Activated CD4-positive, alpha-beta memory T cell treated with anti-CD3 and anti-CD28 coated beads, Interleukin-2, amount 10 ng/mL, durations not matched to agents 7 days and 5 days (primary cell): ENCODE measurements at regions not wholly inside any gene's neighbourhood (a gene's known extent, or its start where the extent isn't known, plus 50 kb on each side); places are given as distances from the start of the nearest gene placed in this dataset.

ENCODE experiments used
- CTCF ChIA-PET: fragments of 350-600 bp; sonication (Branson Sonifier 250); formaldehyde crosslinking; loops from one replicate; lab custom pipeline; 2021; ENCODE audit warnings: antibody characterized with exemption, inconsistent platforms; lab: Charles Lee
- POLR2A ChIA-PET: fragments of 350-600 bp; sonication (Branson Sonifier 250); formaldehyde crosslinking; loops from one replicate; lab custom pipeline; 2021; ENCODE audit warnings: antibody characterized with exemption; lab: Charles Lee
- DNase-seq: peaks from one replicate; pipeline ENCODE4 v3.0.0-alpha.2; 2020
- H3K27ac Mint-ChIP-seq: one replicate; pipeline ENCODE4 v1.8.0; 2021; ENCODE audit warnings: mild to moderate bottlenecking, mixed read lengths
- H3K27me3 Mint-ChIP-seq: one replicate; pipeline ENCODE4 v1.8.0; 2021; ENCODE audit warnings: mixed read lengths
- H3K36me3 Mint-ChIP-seq: one replicate; pipeline ENCODE4 v1.8.0; 2021; ENCODE audit warnings: low read depth, mixed read lengths
- H3K4me1 Mint-ChIP-seq: one replicate; pipeline ENCODE4 v1.8.0; 2021; ENCODE audit warnings: mixed read lengths
- H3K4me3 Mint-ChIP-seq: one replicate; pipeline ENCODE4 v1.8.0; 2021; ENCODE audit warnings: mild to moderate bottlenecking, mixed read lengths
- H3K9me3 Mint-ChIP-seq: one replicate; pipeline ENCODE4 v1.8.0; 2021; ENCODE audit warnings: mixed read lengths

DNA sequence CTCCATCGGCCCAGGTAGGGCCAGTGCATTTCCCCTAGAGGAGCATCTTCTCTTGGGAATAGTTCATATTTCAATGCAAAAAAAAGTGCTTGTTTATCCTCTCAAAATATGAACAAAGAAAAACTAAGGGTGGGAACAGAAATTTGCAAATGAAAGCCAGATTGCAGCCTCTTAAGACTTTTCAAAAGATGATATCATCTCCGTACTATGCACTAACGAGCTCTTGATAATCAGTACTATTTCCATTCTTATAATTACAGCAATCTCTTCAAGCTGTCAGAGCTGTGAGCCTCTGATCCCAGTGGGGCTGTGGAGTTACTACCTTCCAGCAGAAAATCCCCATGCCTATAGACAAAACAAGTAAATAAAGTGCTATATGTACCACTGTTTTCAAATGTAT lies 77.1 kb downstream of the SOD2 start:
- H3K9me3 Mint-ChIP-seq, result peaks cover 27% of the 10 kb centered on the region
- H3K4me3 Mint-ChIP-seq, result no peak overlapping the region
- H3K27me3 Mint-ChIP-seq, result no peaks in the 10 kb centered on the region
- ChIA-PET POLR2A (no interaction called here), CTCF (no interaction called here)
- DNase-seq, result no peak
- H3K27ac Mint-ChIP-seq, result no peak overlapping the region
- no peaks in the 10 kb centered on the region for H3K4me1 Mint-ChIP-seq
- peaks cover 7% of the 10 kb centered on the region for H3K36me3 Mint-ChIP-seq

DNA sequence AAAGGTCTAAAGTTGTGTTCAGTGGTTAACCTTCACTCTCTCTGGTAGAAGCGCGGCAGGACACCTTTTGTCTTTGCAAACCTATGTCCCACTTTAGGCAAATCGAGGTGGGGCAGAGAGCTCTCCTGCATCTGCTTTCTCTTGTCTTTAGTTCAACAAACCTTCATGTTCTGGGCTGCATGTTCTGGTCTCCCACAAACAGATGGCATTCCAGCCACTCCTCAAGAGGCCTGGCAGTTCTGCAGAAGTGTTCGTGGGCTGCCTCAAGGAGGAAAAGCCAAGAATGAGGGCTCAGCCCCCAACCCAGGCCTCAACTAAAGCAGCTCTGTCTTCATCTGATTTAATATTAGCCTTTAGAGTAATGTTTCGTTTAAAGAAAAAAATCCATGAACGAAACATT lies 82.2 kb downstream of the SOD2 start:
- no peak overlapping the region for H3K27ac Mint-ChIP-seq
- CTCF ChIA-PET, result no interaction called here
- no peak overlapping the region for H3K4me3 Mint-ChIP-seq
- no peaks in the 10 kb centered on the region for H3K4me1 Mint-ChIP-seq
- H3K36me3 Mint-ChIP-seq, result no peaks in the 10 kb centered on the region
- peaks cover 10% of the 10 kb centered on the region for H3K9me3 Mint-ChIP-seq
- no peak for DNase-seq
- POLR2A ChIA-PET, result no interaction called here
- H3K27me3 Mint-ChIP-seq, result peaks cover 3% of the 10 kb centered on the region

DNA sequence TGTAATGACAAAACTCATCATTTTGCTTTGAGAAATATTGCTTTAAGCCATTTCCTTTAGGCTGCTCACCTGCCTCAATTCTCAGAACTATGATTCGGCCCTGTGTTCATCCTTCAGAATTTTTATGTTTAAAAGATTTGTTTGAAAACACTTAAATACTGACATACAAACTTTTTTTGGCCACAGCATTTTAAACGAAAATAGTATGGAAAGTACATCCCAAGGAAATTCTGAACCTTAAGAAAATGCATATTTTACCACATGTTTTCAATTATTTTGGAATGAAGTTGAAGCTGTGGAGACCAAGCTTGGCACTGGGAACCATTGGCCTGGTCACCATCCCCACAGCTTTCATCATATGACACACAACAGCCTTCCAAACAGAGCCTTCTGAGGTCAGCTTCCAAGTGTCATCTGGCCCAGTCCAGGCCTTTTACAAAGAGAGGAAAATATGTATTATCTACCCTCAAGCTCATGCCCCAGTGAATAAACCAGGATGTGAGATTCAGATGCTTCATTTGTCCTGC lies 83.3 kb downstream of the SOD2 start:
- H3K4me1 Mint-ChIP-seq, result no peaks in the 10 kb centered on the region
- H3K9me3 Mint-ChIP-seq, result peaks cover 2% of the 10 kb centered on the region
- no peaks in the 10 kb centered on the region for H3K36me3 Mint-ChIP-seq
- ChIA-PET CTCF (no interaction called here), POLR2A (no interaction called here)
- no peak overlapping the region for H3K27ac Mint-ChIP-seq
- H3K27me3 Mint-ChIP-seq, result peaks cover 3% of the 10 kb centered on the region
- no peak overlapping the region for H3K4me3 Mint-ChIP-seq
- DNase-seq, result no peak

DNA sequence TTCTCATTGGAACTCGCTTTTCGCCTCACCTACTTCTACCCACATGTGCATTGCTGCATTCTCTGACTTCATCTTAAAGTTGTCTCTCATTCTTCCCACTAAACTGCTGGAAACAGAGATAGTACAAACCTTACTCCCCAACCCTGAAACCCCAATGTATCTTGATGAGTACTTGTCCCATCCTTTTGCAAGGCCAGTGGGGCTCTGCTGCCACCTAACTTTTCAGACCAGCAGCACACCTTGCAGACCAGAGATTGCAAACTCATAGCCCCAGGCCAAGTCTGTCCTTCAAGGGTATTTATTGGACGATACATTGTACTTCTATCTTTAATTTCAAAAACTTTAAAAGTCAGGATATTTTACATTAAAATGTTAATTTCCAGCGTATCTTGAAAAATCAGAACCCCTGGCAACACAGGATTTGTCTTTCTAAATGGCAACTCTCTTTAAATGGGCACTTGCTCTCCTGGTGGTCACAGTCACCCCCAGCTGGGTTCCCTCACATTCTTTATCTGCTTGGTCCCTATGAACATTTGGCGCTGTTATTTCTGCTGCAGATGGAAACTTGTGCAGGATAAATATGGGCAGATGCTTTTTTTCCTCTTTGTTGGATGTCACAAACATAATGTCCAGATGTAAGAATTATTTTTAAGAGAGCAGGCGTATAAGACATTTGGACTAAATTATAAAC lies 83.9 kb downstream of the SOD2 start:
- no peaks in the 10 kb centered on the region for H3K4me1 Mint-ChIP-seq
- no peaks in the 10 kb centered on the region for H3K36me3 Mint-ChIP-seq
- no peak overlapping the region for H3K4me3 Mint-ChIP-seq
- CTCF ChIA-PET, result no interaction called here
- no peaks in the 10 kb centered on the region for H3K9me3 Mint-ChIP-seq
- no peak overlapping the region for H3K27ac Mint-ChIP-seq
- no peak for DNase-seq
- POLR2A ChIA-PET, result no interaction called here
- peaks cover 3% of the 10 kb centered on the region for H3K27me3 Mint-ChIP-seq

DNA sequence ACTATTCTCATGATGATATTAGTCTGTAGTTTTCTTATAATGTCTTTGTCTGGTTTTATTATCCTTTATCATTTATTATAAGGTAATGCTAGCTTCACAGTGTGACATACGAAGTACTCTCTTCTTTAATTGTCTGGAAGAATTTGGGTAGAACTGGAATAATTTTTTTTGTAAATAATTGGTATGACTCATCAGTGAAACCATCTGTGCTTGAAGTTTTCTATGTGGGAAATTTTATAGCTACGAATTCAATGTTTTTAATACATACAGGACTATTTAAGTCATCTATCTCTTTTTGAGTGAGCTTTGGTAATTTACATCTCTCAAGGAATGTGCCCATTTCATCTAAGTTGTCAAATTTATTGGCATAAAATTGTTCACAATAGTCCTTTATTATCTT lies 86.3 kb downstream of the SOD2 start:
- H3K27ac Mint-ChIP-seq, result no peak overlapping the region
- H3K9me3 Mint-ChIP-seq, result no peaks in the 10 kb centered on the region
- CTCF ChIA-PET, result interaction anchor here (0.5 to 0.8 kb wide), 2 partner anchors 22 to 78 kb away, joined by 3 to 6 read pairs; no protein-coding TSS in a partner anchor
- DNase-seq, result no peak
- peaks cover 3% of the 10 kb centered on the region for H3K27me3 Mint-ChIP-seq
- no peaks in the 10 kb centered on the region for H3K36me3 Mint-ChIP-seq
- POLR2A ChIA-PET, result no interaction called here
- H3K4me1 Mint-ChIP-seq, result no peaks in the 10 kb centered on the region
- H3K4me3 Mint-ChIP-seq, result no peak overlapping the region

DNA sequence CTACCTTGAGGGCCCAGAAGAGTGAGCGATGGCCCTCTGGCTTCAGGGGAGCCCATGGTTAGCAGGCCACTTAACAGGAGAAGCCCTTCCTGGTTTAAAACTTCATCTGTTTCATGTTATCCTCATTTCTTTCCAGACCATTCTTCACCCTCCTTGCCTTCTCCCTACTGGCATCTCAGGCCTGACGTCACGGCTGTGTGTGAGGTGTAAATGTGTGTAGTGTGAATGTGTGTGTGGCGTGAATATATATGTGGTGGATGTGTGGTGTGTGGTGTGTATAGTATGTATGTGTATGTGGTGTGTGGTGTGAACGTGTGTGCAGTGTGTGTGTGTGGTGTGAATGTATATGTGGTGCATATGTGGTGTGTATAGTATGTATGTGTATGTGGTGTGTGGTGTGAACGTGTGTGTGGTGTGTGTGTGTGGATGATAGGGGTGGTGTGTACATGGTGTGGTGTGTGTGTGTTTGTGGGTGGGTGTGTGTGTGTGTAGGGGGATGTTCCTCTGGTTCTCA lies 88.5 kb downstream of the SOD2 start:
- H3K4me3 Mint-ChIP-seq, result no peak overlapping the region
- H3K4me1 Mint-ChIP-seq, result no peaks in the 10 kb centered on the region
- POLR2A ChIA-PET, result no interaction called here
- H3K36me3 Mint-ChIP-seq, result no peaks in the 10 kb centered on the region
- no peak overlapping the region for H3K27ac Mint-ChIP-seq
- H3K27me3 Mint-ChIP-seq, result peaks cover 3% of the 10 kb centered on the region
- CTCF ChIA-PET, result no interaction called here
- no peaks in the 10 kb centered on the region for H3K9me3 Mint-ChIP-seq
- no peak for DNase-seq

DNA sequence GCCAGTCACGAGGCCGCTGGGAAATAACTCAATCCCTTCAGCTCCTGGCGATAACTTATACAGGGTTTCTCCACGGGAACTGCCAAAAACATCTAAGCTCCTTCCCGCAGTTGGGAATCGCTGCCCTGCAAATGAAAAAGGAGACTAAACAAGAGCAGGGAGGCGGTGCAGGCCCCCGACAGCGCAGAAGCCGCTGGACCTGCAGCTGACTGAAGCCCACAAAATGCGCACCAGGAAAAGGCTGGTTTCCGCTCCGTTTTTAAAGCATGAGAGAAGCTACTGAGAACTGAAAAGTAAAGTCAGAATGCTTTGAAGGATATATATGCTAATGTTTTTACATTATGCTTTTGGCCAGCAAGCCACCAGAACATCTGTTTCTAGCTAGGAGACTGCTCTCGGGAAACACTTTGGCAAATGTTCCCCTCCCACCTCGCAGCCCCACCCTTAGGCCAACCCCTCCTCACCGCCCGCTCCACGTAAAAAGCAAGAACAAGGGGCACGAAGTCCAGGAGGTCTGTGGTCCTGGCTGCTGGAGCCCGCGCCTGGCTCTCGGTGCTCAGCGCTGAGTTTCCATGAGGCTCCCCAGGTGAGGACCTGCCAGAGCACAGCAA lies 90.5 kb downstream of the SOD2 start:
- ChIA-PET POLR2A (no interaction called here), CTCF (no interaction called here)
- no peak overlapping the region for H3K27ac Mint-ChIP-seq
- H3K4me3 Mint-ChIP-seq, result no peak overlapping the region
- DNase-seq, result no peak
- no peaks in the 10 kb centered on the region for H3K9me3 Mint-ChIP-seq
- H3K36me3 Mint-ChIP-seq, result no peaks in the 10 kb centered on the region
- H3K4me1 Mint-ChIP-seq, result no peaks in the 10 kb centered on the region
- no peaks in the 10 kb centered on the region for H3K27me3 Mint-ChIP-seq

DNA sequence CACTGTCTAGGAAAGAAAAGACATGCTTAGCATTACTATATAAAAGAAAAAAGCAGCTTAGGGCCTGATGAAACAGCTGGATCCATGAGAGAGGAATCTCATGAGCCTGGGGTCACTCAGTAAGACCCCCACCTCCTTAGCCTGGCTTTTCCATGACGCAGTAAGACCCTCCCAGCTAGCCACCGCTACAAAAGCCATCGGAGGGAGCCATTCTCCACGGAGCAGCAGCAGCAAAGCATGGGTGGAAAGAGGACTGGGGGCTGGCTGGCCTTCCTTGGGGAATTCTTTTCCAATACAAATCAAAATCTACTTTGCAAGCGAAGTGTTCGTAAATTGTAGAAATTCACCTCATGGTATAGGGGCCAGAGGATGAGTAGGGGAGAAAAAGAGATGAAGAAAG lies 91.8 kb downstream of the SOD2 start:
- no peak overlapping the region for H3K27ac Mint-ChIP-seq
- H3K27me3 Mint-ChIP-seq, result no peaks in the 10 kb centered on the region
- no peak for DNase-seq
- no peak overlapping the region for H3K4me3 Mint-ChIP-seq
- no peaks in the 10 kb centered on the region for H3K36me3 Mint-ChIP-seq
- POLR2A ChIA-PET, result no interaction called here
- H3K9me3 Mint-ChIP-seq, result no peaks in the 10 kb centered on the region
- CTCF ChIA-PET, result no interaction called here
- no peaks in the 10 kb centered on the region for H3K4me1 Mint-ChIP-seq

DNA sequence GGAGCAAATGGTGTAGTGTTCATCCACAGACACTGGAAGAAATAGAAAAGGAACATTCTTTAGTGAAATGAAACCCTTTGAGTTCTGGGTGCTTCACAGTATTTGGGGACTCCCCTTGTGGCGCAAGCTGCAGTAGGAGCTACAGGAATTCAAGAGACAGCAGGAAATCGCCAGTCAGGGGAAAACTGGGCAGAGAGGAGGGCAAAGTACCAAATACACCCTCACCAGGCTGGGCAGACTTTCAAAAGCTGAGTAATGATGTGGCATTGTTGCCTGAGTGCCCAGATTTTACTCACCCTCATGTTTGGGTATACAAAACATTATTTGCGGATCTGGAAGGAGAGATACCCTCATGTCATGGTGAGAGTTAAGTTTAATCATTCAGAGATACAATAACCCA lies 97.9 kb downstream of the SOD2 start:
- ChIA-PET POLR2A (no interaction called here), CTCF (interaction anchor here (0.6 kb wide), 1 partner anchor 39 kb away, joined by 3 read pairs; no protein-coding TSS in a partner anchor)
- Mint-ChIP-seq H3K9me3 (no peaks in the 10 kb centered on the region), H3K4me3 (no peak overlapping the region), H3K36me3 (no peaks in the 10 kb centered on the region), H3K27ac (no peak overlapping the region), H3K27me3 (peaks cover 2% of the 10 kb centered on the region), H3K4me1 (peaks cover 2% of the 10 kb centered on the region)
- no peak for DNase-seq

DNA sequence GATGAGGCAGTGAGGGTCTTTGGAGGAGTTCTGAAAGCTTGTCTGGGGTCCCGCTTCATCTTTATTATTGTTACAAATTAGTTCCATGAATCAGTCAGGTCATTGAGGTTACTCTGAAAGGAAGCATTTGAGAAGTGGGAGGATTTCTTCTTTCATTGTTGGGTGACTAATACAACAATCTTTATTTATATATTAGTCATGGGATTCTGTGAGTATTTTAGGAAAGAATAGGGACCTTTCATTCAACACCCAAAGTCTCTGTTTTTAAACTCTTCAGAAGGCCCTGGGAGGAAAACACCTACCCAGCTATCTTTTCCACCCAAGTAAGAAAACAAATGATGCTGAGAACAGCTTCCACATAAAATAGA lies 98.3 kb downstream of the SOD2 start:
- DNase-seq, result no peak
- Mint-ChIP-seq H3K36me3 (no peaks in the 10 kb centered on the region), H3K27me3 (peaks cover 2% of the 10 kb centered on the region), H3K27ac (no peak overlapping the region), H3K9me3 (no peaks in the 10 kb centered on the region), H3K4me3 (no peak overlapping the region), H3K4me1 (peaks cover 2% of the 10 kb centered on the region)
- ChIA-PET CTCF (interaction anchor here (0.6 kb wide), 1 partner anchor 38 kb away, joined by 3 read pairs; no protein-coding TSS in a partner anchor), POLR2A (no interaction called here)

DNA sequence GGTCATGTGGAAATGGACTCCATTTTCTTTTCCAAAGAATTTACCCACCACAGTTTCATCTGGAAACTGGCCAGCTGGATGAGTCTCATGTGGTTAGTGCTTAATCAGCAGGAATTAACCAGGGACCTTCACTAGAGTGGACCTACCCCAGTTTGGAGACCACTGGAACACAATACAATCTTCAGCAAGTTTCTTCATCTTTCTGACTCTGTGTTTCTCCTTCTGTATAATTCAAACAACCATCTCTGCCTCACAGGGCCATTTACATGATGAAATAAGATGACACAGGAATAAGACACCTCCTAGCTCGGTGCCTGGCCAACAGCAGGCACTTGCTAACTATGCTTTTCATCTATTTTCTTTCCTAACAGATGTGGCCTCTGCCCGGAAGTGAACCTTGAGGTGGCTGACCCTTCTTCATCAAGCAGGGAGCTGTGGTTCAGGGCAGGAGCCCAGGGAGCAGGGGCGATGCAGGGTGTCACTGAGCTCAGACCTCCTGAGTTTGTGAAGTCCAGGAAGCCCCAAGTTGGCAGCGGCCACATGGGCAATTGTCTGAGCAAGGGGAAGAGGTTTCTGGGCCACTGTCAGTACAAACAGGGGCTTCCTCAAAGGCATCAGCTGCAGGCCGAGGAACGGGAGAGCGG lies 98.8 kb downstream of the SOD2 start:
- H3K27ac Mint-ChIP-seq, result no peak overlapping the region
- DNase-seq, result no peak
- no peaks in the 10 kb centered on the region for H3K9me3 Mint-ChIP-seq
- peaks cover 2% of the 10 kb centered on the region for H3K4me1 Mint-ChIP-seq
- H3K4me3 Mint-ChIP-seq, result no peak overlapping the region
- no peaks in the 10 kb centered on the region for H3K36me3 Mint-ChIP-seq
- peaks cover 4% of the 10 kb centered on the region for H3K27me3 Mint-ChIP-seq
- ChIA-PET POLR2A (no interaction called here), CTCF (no interaction called here)

DNA sequence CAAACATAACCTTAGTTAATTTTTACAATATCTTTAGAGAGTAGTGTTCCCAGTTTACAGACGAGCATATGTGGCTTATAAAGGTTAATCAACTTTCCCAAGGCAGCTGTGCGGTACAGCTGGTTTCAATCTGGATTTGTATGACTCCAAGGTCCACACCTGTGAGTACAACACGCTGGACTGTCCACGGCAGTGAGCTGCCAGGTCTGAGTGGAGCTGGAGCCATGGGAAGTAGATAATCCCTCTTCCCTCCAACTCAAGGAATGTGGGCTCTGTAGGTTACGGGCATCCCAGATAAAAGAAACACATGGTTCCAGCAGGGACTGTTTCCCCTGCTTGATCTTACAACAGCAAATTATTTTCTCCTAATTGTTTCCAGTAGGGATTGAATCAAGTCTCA lies 102.2 kb downstream of the SOD2 start:
- H3K4me3 Mint-ChIP-seq, result no peak overlapping the region
- POLR2A ChIA-PET, result no interaction called here

DNA sequence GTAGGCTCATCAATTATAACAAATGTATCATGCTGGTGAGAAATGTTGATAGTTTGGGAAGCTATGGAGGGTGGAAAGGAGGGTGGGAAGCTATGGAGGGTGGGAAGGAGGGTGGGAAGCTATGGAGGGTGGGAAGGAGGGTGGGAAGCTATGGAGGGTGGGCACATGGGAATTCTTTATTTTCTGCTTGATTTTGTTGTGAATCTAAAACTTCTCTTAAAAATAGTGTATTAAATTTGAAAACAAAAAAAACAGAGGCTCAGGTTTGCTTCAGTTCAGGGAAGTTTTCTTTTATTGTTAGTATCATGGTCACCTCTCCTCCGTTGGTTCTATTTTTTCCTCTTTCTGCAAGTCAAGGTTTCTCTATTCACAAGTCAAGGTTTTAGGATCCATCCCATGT lies 106.4 kb downstream of the SOD2 start:
- CTCF ChIA-PET, result no interaction called here
- H3K36me3 Mint-ChIP-seq, result no peaks in the 10 kb centered on the region
- H3K4me3 Mint-ChIP-seq, result no peak overlapping the region
- no peaks in the 10 kb centered on the region for H3K9me3 Mint-ChIP-seq
- peaks cover 9% of the 10 kb centered on the region for H3K27me3 Mint-ChIP-seq
- H3K4me1 Mint-ChIP-seq, result no peaks in the 10 kb centered on the region
- DNase-seq, result no peak
- H3K27ac Mint-ChIP-seq, result no peak overlapping the region
- POLR2A ChIA-PET, result interaction anchor here (0.8 kb wide), 1 partner anchor 21 kb away, joined by 3 read pairs; no protein-coding TSS in a partner anchor

More for the DNA sequence above, 102.2 kb downstream of the SOD2 start:
- CTCF ChIA-PET, result no interaction called here
- H3K9me3 Mint-ChIP-seq, result no peaks in the 10 kb centered on the region
- peaks cover 6% of the 10 kb centered on the region for H3K27me3 Mint-ChIP-seq
- H3K36me3 Mint-ChIP-seq, result no peaks in the 10 kb centered on the region
- H3K4me1 Mint-ChIP-seq, result peaks cover 2% of the 10 kb centered on the region
- DNase-seq, result no peak
- H3K27ac Mint-ChIP-seq, result no peak overlapping the region
